Gastrocnemius medialis (tissue), 4 donors: ENCODE measurements at regions not wholly inside any gene's neighbourhood (a gene's known extent, or its start where the extent isn't known, plus 50 kb on each side); places are given as distances from the start of the nearest gene placed in this dataset.

ENCODE experiments used
- POLR2A ChIP-seq, 2 donors: fragments of 450-650 bp; IDR thresholded peaks; one replicate each; pipeline ENCODE4 v1.6.1; 2017; ENCODE audit warnings: antibody characterized with exemption in 2 of 2, mild to moderate bottlenecking in 2 of 2, moderate library complexity in 2 of 2
- TF ChIP-seq, protein P1 (sequence below), 5 experiments: fragments of 450-650 bp in 3 of 5; fragments of 200-600 bp in 2 of 5; sonication (generic) in 2 of 5; IDR thresholded peaks in 4 of 5; conservative IDR thresholded peaks in 1 of 5; 1 replicate in 4 of 5; 2 replicates in 1 of 5; pipeline ENCODE4 v1.5.1; 2016 to 2019; ENCODE audit warnings: antibody characterized with exemption in 5 of 5, mild to moderate bottlenecking in 3 of 5, moderate library complexity in 3 of 5

DNA sequence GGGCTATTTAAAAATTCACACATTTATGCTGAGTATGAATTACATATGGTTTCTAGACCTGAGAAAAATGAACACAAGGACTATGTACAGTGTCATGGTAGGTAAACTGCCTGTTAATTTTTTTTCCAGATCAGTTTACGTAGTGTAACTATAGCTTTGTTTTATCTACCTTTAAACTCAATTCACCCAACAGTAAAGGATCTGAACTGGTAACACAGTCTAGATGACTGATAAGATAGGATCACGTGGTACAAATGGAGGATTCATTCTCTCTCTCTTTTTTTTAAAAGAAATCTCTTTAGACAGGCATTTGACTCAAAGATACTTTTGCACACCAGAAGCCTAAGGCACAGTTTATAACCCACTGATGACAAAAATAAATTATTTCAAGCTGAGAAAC lies 130.8 kb upstream of the ATP2B1 start:
- TF ChIP-seq, protein P1, sequence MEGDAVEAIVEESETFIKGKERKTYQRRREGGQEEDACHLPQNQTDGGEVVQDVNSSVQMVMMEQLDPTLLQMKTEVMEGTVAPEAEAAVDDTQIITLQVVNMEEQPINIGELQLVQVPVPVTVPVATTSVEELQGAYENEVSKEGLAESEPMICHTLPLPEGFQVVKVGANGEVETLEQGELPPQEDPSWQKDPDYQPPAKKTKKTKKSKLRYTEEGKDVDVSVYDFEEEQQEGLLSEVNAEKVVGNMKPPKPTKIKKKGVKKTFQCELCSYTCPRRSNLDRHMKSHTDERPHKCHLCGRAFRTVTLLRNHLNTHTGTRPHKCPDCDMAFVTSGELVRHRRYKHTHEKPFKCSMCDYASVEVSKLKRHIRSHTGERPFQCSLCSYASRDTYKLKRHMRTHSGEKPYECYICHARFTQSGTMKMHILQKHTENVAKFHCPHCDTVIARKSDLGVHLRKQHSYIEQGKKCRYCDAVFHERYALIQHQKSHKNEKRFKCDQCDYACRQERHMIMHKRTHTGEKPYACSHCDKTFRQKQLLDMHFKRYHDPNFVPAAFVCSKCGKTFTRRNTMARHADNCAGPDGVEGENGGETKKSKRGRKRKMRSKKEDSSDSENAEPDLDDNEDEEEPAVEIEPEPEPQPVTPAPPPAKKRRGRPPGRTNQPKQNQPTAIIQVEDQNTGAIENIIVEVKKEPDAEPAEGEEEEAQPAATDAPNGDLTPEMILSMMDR (IDR thresholded peaks at IDR 0.05 in 4 of 5, conservative IDR thresholded peaks at IDR 0.05 in 1 of 5) = no peak
- no peak for TF ChIP-seq POLR2A (IDR thresholded peaks at IDR 0.05)
